ENCODE measurements at regions not wholly inside any gene's neighbourhood (a gene's known extent, or its start where the extent isn't known, plus 50 kb on each side); places are given as distances from the start of the nearest gene placed in this dataset.

- H2AFZ ChIP-seq (ENCODE audit: low read length): no peak overlapping the region
- no peaks in the 10 kb centered on the region for H3K27me3 ChIP-seq (ENCODE audit: control insufficient read depth, insufficient read depth, low read length)
- no peak overlapping the region for H3K4me3 ChIP-seq (replicated peaks in 1 of 4; ENCODE audit: control extremely low read depth in 1 of 4, insufficient read depth in 1 of 4, low read depth in 3 of 4, low read length in 4 of 4)
- no peak overlapping the region for H3K4me2 ChIP-seq (ENCODE audit: extremely low read depth, insufficient read depth, low read length)
- DNase-seq (ENCODE audit: low read depth in 2 of 2): no peak
- H3K27ac ChIP-seq (ENCODE audit: insufficient read depth, low read length): no peak overlapping the region
- no peaks in the 10 kb centered on the region for H3K79me2 ChIP-seq (ENCODE audit: control insufficient read depth, insufficient read depth, low read length)
- H3K9me3 ChIP-seq (ENCODE audit: control insufficient read depth, insufficient read depth, low read depth, low read length): no peaks in the 10 kb centered on the region
- H3K4me1 ChIP-seq (ENCODE audit: control insufficient read depth, extremely low read depth, insufficient read depth, low read length): no peaks in the 10 kb centered on the region
- no peaks in the 10 kb centered on the region for H3K36me3 ChIP-seq (ENCODE audit: control insufficient read depth, insufficient read depth, low read length)
- TF ChIP-seq, protein P1, sequence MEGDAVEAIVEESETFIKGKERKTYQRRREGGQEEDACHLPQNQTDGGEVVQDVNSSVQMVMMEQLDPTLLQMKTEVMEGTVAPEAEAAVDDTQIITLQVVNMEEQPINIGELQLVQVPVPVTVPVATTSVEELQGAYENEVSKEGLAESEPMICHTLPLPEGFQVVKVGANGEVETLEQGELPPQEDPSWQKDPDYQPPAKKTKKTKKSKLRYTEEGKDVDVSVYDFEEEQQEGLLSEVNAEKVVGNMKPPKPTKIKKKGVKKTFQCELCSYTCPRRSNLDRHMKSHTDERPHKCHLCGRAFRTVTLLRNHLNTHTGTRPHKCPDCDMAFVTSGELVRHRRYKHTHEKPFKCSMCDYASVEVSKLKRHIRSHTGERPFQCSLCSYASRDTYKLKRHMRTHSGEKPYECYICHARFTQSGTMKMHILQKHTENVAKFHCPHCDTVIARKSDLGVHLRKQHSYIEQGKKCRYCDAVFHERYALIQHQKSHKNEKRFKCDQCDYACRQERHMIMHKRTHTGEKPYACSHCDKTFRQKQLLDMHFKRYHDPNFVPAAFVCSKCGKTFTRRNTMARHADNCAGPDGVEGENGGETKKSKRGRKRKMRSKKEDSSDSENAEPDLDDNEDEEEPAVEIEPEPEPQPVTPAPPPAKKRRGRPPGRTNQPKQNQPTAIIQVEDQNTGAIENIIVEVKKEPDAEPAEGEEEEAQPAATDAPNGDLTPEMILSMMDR (conservative IDR thresholded peaks at IDR 0.05 in 1 of 2, IDR thresholded peaks at IDR 0.05 in 1 of 2; ENCODE audit: low read depth in 1 of 2, low read length in 2 of 2): no peak
- no peak for TF ChIP-seq EZH2 (IDR thresholded peaks at IDR 0.05; ENCODE audit: low read length, missing control alignments)
- H4K20me1 ChIP-seq (ENCODE audit: control insufficient read depth, extremely low read depth, insufficient read depth, low read length): no peaks in the 10 kb centered on the region
- H3K9ac ChIP-seq (ENCODE audit: insufficient read depth, low read length): no peak overlapping the region
Observed at GRCh38 chr3:26193558-26193957, 403.7 kb downstream of the OXSM start.

DNA sequence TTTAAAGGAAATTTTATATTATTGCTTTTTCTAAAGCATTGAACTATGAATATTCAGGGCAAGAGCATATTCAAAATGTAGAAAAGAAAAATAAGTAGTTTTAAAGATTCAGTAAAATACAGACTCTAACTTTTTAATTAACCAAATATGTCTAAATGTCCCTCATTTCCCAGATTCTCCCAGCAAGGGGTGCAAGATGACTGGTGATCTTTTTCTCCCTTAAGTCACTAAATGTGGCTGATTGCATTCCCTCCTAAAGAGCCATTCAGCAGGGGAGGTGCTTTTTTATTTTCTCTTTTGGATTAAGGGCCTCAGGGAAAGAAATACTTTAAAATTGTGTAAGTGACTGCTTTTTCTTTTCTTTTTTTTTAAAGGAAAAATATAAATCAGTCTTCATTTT is 406.9 kb downstream of the OXSM start:
- Histone ChIP-seq H3K4me2 (ENCODE audit: extremely low read depth, insufficient read depth, low read length) (no peak overlapping the region), H4K20me1 (ENCODE audit: control insufficient read depth, extremely low read depth, insufficient read depth, low read length) (no peaks in the 10 kb centered on the region), H3K79me2 (ENCODE audit: control insufficient read depth, insufficient read depth, low read length) (no peaks in the 10 kb centered on the region), H3K27ac (ENCODE audit: insufficient read depth, low read length) (no peak overlapping the region), H3K9ac (ENCODE audit: insufficient read depth, low read length) (no peak overlapping the region), H2AFZ (ENCODE audit: low read length) (no peak overlapping the region), H3K36me3 (ENCODE audit: control insufficient read depth, insufficient read depth, low read length) (no peaks in the 10 kb centered on the region), H3K27me3 (ENCODE audit: control insufficient read depth, insufficient read depth, low read length) (no peaks in the 10 kb centered on the region), H3K4me1 (ENCODE audit: control insufficient read depth, extremely low read depth, insufficient read depth, low read length) (no peaks in the 10 kb centered on the region), H3K4me3 (replicated peaks in 1 of 4; ENCODE audit: control extremely low read depth in 1 of 4, insufficient read depth in 1 of 4, low read depth in 3 of 4, low read length in 4 of 4) (no peak overlapping the region), H3K9me3 (ENCODE audit: control insufficient read depth, insufficient read depth, low read depth, low read length) (no peaks in the 10 kb centered on the region)
- TF ChIP-seq, protein P1 (conservative IDR thresholded peaks at IDR 0.05 in 1 of 2, IDR thresholded peaks at IDR 0.05 in 1 of 2; ENCODE audit: low read depth in 1 of 2, low read length in 2 of 2): no peak
- no peak for TF ChIP-seq EZH2 (IDR thresholded peaks at IDR 0.05; ENCODE audit: low read length, missing control alignments)
- no peak for DNase-seq (ENCODE audit: low read depth in 2 of 2)

DNA sequence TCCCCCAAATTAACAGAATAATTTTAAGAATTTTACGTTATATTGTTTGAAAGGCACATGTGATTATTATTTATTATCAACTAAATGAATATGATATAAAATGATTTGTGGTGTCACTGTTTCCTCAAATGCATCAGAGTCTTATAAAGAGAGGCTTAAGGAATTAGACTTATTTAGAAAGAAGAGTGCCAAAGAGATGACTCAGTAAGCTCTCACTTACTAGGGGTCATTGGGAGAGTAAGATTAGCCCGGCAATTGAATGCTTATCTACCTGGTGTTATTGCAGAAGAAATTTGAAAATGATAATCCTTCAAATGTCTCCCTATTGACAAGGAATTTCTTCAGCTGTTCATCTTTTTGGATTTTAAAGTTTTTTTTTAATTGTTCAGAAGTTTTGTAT is 408.7 kb downstream of the OXSM start:
- Histone ChIP-seq H2AFZ (ENCODE audit: low read length) (no peak overlapping the region), H3K9ac (ENCODE audit: insufficient read depth, low read length) (no peak overlapping the region), H3K36me3 (ENCODE audit: control insufficient read depth, insufficient read depth, low read length) (no peaks in the 10 kb centered on the region), H3K27me3 (ENCODE audit: control insufficient read depth, insufficient read depth, low read length) (no peaks in the 10 kb centered on the region), H3K79me2 (ENCODE audit: control insufficient read depth, insufficient read depth, low read length) (no peaks in the 10 kb centered on the region), H3K4me1 (ENCODE audit: control insufficient read depth, extremely low read depth, insufficient read depth, low read length) (no peaks in the 10 kb centered on the region), H4K20me1 (ENCODE audit: control insufficient read depth, extremely low read depth, insufficient read depth, low read length) (no peaks in the 10 kb centered on the region), H3K4me2 (ENCODE audit: extremely low read depth, insufficient read depth, low read length) (no peak overlapping the region), H3K9me3 (ENCODE audit: control insufficient read depth, insufficient read depth, low read depth, low read length) (no peaks in the 10 kb centered on the region), H3K4me3 (replicated peaks in 1 of 4; ENCODE audit: control extremely low read depth in 1 of 4, insufficient read depth in 1 of 4, low read depth in 3 of 4, low read length in 4 of 4) (no peak overlapping the region), H3K27ac (ENCODE audit: insufficient read depth, low read length) (no peak overlapping the region)
- DNase-seq (ENCODE audit: low read depth in 2 of 2): no peak
- no peak for TF ChIP-seq EZH2 (IDR thresholded peaks at IDR 0.05; ENCODE audit: low read length, missing control alignments)
- TF ChIP-seq, protein P1 (conservative IDR thresholded peaks at IDR 0.05 in 1 of 2, IDR thresholded peaks at IDR 0.05 in 1 of 2; ENCODE audit: low read depth in 1 of 2, low read length in 2 of 2): no peak
